HepG2 (cell line): ENCODE measurements at regions not wholly inside any gene's neighbourhood (a gene's known extent, or its start where the extent isn't known, plus 50 kb on each side); places are given as distances from the start of the nearest gene placed in this dataset.

Experiments used
- ATAC-seq: fragments of 200-7000 bp; cut with Tn5 transposase; 3 replicates; pipeline ENCODE4 v1.9.1; 2020; ENCODE audit warnings: mild to moderate bottlenecking, moderate library complexity
- BruUV-seq: library from RNA; stranded (reverse); fragments of 400-500 nt; replicated peaks from 2 replicates; lab custom pipeline; 2021; lab: Mats Ljungman, UMichigan
- CTCF ChIA-PET: fragments of 300-600 bp; formaldehyde crosslinking; extraction: SDS; loops from one replicate; lab custom pipeline; 2021; ENCODE audit warnings: low total read pairs, inconsistent platforms, low intra/inter-chr PET ratio; lab: Yijun Ruan, JAX
- POLR2A ChIA-PET: fragments of 350-600 bp; sonication (Branson Sonifier 250); formaldehyde crosslinking; loops from one replicate; lab custom pipeline; 2020; ENCODE audit warnings: antibody characterized with exemption, inconsistent platforms; lab: Yijun Ruan, JAX
- DNase-seq: peaks from one replicate; pipeline ENCODE4 v3.0.0-alpha.2; 2015; ENCODE audit warnings: low spot score
- FAIRE-seq: peaks from 3 replicates; lab custom pipeline; 2011; peaks lifted over from hg19 to GRCh38; lab: Jason Lieb, UNC
- H2AFZ ChIP-seq: one replicate; pipeline ENCODE4 v1.6.1; 2011; ENCODE audit warnings: low read length, inconsistent platforms
- H3K27ac ChIP-seq: fragments of 300-600 bp; 3 replicates; pipeline ENCODE4 v1.8.0; 2011; ENCODE audit warnings: mixed run types, mild to moderate bottlenecking, mixed read lengths, low read length, inconsistent platforms; ENCODE audit not compliant: insufficient read depth; ENCODE audit errors: extremely low read length
- H3K27me3 ChIP-seq, 2 experiments: fragments of 200-600 bp in 1 of 2; 2 replicates in 1 of 2; 3 replicates in 1 of 2; pipeline versions ENCODE4 v1.6.0 to v1.8.0; 2011; ENCODE audit warnings: low read length in 2 of 2, mild to moderate bottlenecking in 2 of 2, moderate library complexity in 2 of 2, inconsistent platforms in 1 of 2; ENCODE audit not compliant: insufficient read depth in 2 of 2, control insufficient read depth in 1 of 2
- H3K36me3 ChIP-seq, 2 experiments: fragments of 200-600 bp in 1 of 2; replicated peaks in 1 of 2; 2 replicates in 1 of 2; 3 replicates in 1 of 2; pipeline versions ENCODE4 v1.5.1 to v1.8.0; 2011; ENCODE audit warnings: low read length in 2 of 2, inconsistent platforms in 1 of 2; ENCODE audit not compliant: insufficient read depth in 2 of 2, control insufficient read depth in 1 of 2
- H3K4me1 ChIP-seq: 2 replicates; pipeline ENCODE4 v1.5.1; 2012; ENCODE audit warnings: low read length, inconsistent platforms; ENCODE audit not compliant: insufficient read depth
- H3K4me2 ChIP-seq: 2 replicates; pipeline ENCODE4 v1.6.0; 2011; ENCODE audit warnings: low read depth, low read length, inconsistent platforms
- H3K4me3 ChIP-seq, 3 experiments: fragments of 200-600 bp in 1 of 3; sonication (generic), shearing (Covaris generic) in 1 of 3; replicated peaks in 1 of 3; 2 replicates each; pipeline ENCODE4 v1.5.1; 2011 to 2016; ENCODE audit warnings: low read length in 3 of 3, inconsistent platforms in 2 of 3, low read depth in 2 of 3, mild to moderate bottlenecking in 2 of 3, control low read depth in 1 of 3, mixed read lengths in 1 of 3; ENCODE audit not compliant: insufficient read depth in 1 of 3
- H3K79me2 ChIP-seq: one replicate; pipeline ENCODE4 v1.6.1; 2011; ENCODE audit warnings: low read length, inconsistent platforms; ENCODE audit not compliant: insufficient read depth
- H3K9ac ChIP-seq: 2 replicates; pipeline ENCODE4 v1.6.0; 2011; ENCODE audit warnings: mild to moderate bottlenecking, low read depth, low read length, inconsistent platforms; ENCODE audit not compliant: insufficient read depth
- H3K9me3 ChIP-seq: 2 replicates; pipeline ENCODE4 v1.5.1; 2012; ENCODE audit warnings: mild to moderate bottlenecking, low read length
- H4K20me1 ChIP-seq: 2 replicates; pipeline ENCODE4 v1.6.0; 2011; ENCODE audit warnings: inconsistent platforms, mild to moderate bottlenecking, low read length, moderate library complexity; ENCODE audit not compliant: insufficient read depth
- ATF7-NPFF ChIP-seq: sonication (generic); formaldehyde crosslinking; IDR thresholded peaks from 2 replicates; pipeline ENCODE4 v1.8.1; 2023; ENCODE audit warnings: mild to moderate bottlenecking, low read depth, missing genetic modification reagents, moderate library complexity
- IRF9 ChIP-seq: sonication (generic); formaldehyde crosslinking; IDR thresholded peaks from 2 replicates; pipeline ENCODE4 v1.8.0; 2022; ENCODE audit warnings: missing genetic modification reagents, mild to moderate bottlenecking, borderline replicate concordance
- KDM2A ChIP-seq: sonication (generic); formaldehyde crosslinking; IDR thresholded peaks from 2 replicates; pipeline ENCODE4 v1.4.0; 2020; ENCODE audit warnings: low read depth, missing genetic modification reagents, borderline replicate concordance
- MAX ChIP-seq: IDR thresholded peaks from 2 replicates; pipeline ENCODE4 v1.6.1; 2012; ENCODE audit warnings: inconsistent platforms
- RAD21 ChIP-seq: fragments of 450-650 bp; formaldehyde crosslinking; IDR thresholded peaks from 2 replicates; pipeline ENCODE4 v1.5.0; 2020; ENCODE audit warnings: mild to moderate bottlenecking
- SIN3A ChIP-seq: IDR thresholded peaks from 2 replicates; pipeline ENCODE4 v1.6.1; 2011; ENCODE audit warnings: low read depth, mild to moderate bottlenecking, control low read depth, low read length, borderline replicate concordance
- SNAI1 ChIP-seq: sonication (generic); formaldehyde crosslinking; IDR thresholded peaks from 2 replicates; pipeline ENCODE4 v1.5.0; 2020; ENCODE audit warnings: mild to moderate bottlenecking, missing genetic modification reagents, borderline replicate concordance
- ZNF468 ChIP-seq: sonication (generic); formaldehyde crosslinking; IDR thresholded peaks from 2 replicates; pipeline ENCODE4 v1.8.0; 2022; ENCODE audit warnings: mild to moderate bottlenecking, moderate library complexity, missing genetic modification reagents
- ZNF710 ChIP-seq: sonication (generic); formaldehyde crosslinking; IDR thresholded peaks from 2 replicates; pipeline ENCODE4 v1.5.0; 2020; ENCODE audit warnings: mild to moderate bottlenecking, missing genetic modification reagents, borderline replicate concordance
- WGBS: methylation state at CpG from one replicate; pipeline ENCODE4 v1.1.6; 2017; ENCODE audit warnings: low lambda C conversion rate; 5-methylcytosine and 5-hydroxymethylcytosine counted together
- in situ Hi-C: cut with HindIII; loops from 2 replicates; pipeline ENCODE4 v1.10.0; 2017; ENCODE audit warnings: low pct_unique_long_range_greater_than_20kb; ENCODE audit not compliant: extremely low pct_ligation_motif_present
- intact Hi-C: fragments of 100-400 bp; cut with micrococcal nuclease; formaldehyde crosslinking; loops from one replicate; pipeline ENCODE4 v1.10.0; 2022; ENCODE audit not compliant: unreplicated experiment
- TF ChIP-seq, protein P1 (sequence below): sonication (generic); formaldehyde crosslinking; conservative IDR thresholded peaks from 2 replicates; pipeline ENCODE4 v1.4.0; 2020; ENCODE audit warnings: missing genetic modification reagents
- TF ChIP-seq, protein P2 (sequence below): sonication (generic); formaldehyde crosslinking; IDR thresholded peaks from 2 replicates; pipeline ENCODE4 v1.5.1; 2020; ENCODE audit warnings: mild to moderate bottlenecking, missing genetic modification reagents, borderline replicate concordance
- TF ChIP-seq, protein P3 (sequence below): sonication (generic); formaldehyde crosslinking; IDR thresholded peaks from 2 replicates; pipeline ENCODE4 v1.4.0; 2020; ENCODE audit warnings: missing genetic modification reagents

- no peaks in the 10 kb centered on the region for H4K20me1 ChIP-seq
- H2AFZ ChIP-seq, result no peak overlapping the region
- no peak overlapping the region for H3K9ac ChIP-seq
- WGBS, result 0% methylated on average over 2 of the region's 2 CpGs
- in situ Hi-C loops, result no loop called here
- FAIRE-seq, result no peak
- no peak overlapping the region for H3K4me3 ChIP-seq
- DNase-seq, result no peak
- POLR2A ChIA-PET, result no interaction called here
- ATAC-seq, result no peak
- no peaks in the 10 kb centered on the region for H3K79me2 ChIP-seq
- no peaks in the 10 kb centered on the region for H3K4me1 ChIP-seq
- no peak overlapping the region for H3K27ac ChIP-seq
- CTCF ChIA-PET, result no interaction called here
- H3K4me2 ChIP-seq, result no peak overlapping the region
- intact Hi-C loops, result no loop called here
- H3K36me3 ChIP-seq, result no peaks in the 10 kb centered on the region
- BruUV-seq, result no TSS peak
- H3K27me3 ChIP-seq, result no peaks in the 10 kb centered on the region
- H3K9me3 ChIP-seq, result no peaks in the 10 kb centered on the region
- TF ChIP-seq, protein P1, sequence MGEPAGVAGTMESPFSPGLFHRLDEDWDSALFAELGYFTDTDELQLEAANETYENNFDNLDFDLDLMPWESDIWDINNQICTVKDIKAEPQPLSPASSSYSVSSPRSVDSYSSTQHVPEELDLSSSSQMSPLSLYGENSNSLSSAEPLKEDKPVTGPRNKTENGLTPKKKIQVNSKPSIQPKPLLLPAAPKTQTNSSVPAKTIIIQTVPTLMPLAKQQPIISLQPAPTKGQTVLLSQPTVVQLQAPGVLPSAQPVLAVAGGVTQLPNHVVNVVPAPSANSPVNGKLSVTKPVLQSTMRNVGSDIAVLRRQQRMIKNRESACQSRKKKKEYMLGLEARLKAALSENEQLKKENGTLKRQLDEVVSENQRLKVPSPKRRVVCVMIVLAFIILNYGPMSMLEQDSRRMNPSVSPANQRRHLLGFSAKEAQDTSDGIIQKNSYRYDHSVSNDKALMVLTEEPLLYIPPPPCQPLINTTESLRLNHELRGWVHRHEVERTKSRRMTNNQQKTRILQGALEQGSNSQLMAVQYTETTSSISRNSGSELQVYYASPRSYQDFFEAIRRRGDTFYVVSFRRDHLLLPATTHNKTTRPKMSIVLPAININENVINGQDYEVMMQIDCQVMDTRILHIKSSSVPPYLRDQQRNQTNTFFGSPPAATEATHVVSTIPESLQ (CRISPR knock-in tag), result no peak
- TF ChIP-seq MAX, result no peak
- TF ChIP-seq, protein P2, sequence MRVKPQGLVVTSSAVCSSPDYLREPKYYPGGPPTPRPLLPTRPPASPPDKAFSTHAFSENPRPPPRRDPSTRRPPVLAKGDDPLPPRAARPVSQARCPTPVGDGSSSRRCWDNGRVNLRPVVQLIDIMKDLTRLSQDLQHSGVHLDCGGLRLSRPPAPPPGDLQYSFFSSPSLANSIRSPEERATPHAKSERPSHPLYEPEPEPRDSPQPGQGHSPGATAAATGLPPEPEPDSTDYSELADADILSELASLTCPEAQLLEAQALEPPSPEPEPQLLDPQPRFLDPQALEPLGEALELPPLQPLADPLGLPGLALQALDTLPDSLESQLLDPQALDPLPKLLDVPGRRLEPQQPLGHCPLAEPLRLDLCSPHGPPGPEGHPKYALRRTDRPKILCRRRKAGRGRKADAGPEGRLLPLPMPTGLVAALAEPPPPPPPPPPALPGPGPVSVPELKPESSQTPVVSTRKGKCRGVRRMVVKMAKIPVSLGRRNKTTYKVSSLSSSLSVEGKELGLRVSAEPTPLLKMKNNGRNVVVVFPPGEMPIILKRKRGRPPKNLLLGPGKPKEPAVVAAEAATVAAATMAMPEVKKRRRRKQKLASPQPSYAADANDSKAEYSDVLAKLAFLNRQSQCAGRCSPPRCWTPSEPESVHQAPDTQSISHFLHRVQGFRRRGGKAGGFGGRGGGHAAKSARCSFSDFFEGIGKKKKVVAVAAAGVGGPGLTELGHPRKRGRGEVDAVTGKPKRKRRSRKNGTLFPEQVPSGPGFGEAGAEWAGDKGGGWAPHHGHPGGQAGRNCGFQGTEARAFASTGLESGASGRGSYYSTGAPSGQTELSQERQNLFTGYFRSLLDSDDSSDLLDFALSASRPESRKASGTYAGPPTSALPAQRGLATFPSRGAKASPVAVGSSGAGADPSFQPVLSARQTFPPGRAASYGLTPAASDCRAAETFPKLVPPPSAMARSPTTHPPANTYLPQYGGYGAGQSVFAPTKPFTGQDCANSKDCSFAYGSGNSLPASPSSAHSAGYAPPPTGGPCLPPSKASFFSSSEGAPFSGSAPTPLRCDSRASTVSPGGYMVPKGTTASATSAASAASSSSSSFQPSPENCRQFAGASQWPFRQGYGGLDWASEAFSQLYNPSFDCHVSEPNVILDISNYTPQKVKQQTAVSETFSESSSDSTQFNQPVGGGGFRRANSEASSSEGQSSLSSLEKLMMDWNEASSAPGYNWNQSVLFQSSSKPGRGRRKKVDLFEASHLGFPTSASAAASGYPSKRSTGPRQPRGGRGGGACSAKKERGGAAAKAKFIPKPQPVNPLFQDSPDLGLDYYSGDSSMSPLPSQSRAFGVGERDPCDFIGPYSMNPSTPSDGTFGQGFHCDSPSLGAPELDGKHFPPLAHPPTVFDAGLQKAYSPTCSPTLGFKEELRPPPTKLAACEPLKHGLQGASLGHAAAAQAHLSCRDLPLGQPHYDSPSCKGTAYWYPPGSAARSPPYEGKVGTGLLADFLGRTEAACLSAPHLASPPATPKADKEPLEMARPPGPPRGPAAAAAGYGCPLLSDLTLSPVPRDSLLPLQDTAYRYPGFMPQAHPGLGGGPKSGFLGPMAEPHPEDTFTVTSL (CRISPR knock-in tag), result no peak
- TF ChIP-seq, protein P3, sequence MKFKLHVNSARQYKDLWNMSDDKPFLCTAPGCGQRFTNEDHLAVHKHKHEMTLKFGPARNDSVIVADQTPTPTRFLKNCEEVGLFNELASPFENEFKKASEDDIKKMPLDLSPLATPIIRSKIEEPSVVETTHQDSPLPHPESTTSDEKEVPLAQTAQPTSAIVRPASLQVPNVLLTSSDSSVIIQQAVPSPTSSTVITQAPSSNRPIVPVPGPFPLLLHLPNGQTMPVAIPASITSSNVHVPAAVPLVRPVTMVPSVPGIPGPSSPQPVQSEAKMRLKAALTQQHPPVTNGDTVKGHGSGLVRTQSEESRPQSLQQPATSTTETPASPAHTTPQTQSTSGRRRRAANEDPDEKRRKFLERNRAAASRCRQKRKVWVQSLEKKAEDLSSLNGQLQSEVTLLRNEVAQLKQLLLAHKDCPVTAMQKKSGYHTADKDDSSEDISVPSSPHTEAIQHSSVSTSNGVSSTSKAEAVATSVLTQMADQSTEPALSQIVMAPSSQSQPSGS (CRISPR knock-in tag), result no peak
- TF ChIP-seq ZNF468 (CRISPR knock-in tag), result no peak
- no peak for TF ChIP-seq IRF9 (CRISPR knock-in tag)
- TF ChIP-seq ZNF710, result no peak
- TF ChIP-seq SNAI1 (CRISPR knock-in tag), result no peak
- TF ChIP-seq ATF7-NPFF (CRISPR knock-in tag), result no peak
- TF ChIP-seq RAD21 (CRISPR knock-in tag), result no peak
- no peak for TF ChIP-seq SIN3A
- no peak for TF ChIP-seq KDM2A
Observed at GRCh38 chrX:25754399-25754798, 383.7 kb upstream of the MAGEB18 start.
